SK-N-MC (cell line): ENCODE measurements at regions not wholly inside any gene's neighbourhood (a gene's known extent, or its start where the extent isn't known, plus 50 kb on each side); places are given as distances from the start of the nearest gene placed in this dataset.

Source experiments
- EZH2 ChIP-seq: fragments of 200-600 bp; sonication (generic); IDR thresholded peaks from one replicate; pipeline ENCODE4 v1.6.1; 2017; ENCODE audit warnings: antibody characterized with exemption
- POLR2AphosphoS5 ChIP-seq: IDR thresholded peaks from 2 replicates; pipeline ENCODE4 v1.6.1; 2012; ENCODE audit warnings: mild to moderate bottlenecking, low read depth, low read length, borderline replicate concordance

- peak; percentile 54; the same call in 1 of the 2 replicates for TF ChIP-seq POLR2AphosphoS5
- no peak for TF ChIP-seq EZH2
Observed at GRCh38 chr5:26553079-26553478, 485.3 kb downstream of the CDH9 start.
